Pancreas (tissue), 10 donors: ENCODE measurements at regions not wholly inside any gene's neighbourhood (a gene's known extent, or its start where the extent isn't known, plus 50 kb on each side); places are given as distances from the start of the nearest gene placed in this dataset.

Source experiments
- ATAC-seq, 4 donors: fragments of 200-7000 bp; cut with Tn5 transposase; one replicate each; pipeline versions ENCODE4 v1.8.0 to v1.9.1; 2020; ENCODE audit warnings: mild to moderate bottlenecking in 4 of 4, moderate library complexity in 4 of 4
- DNase-seq, 6 donors: peaks; one replicate each; pipeline ENCODE4 v3.0.0-alpha.2; 2020
- FAIRE-seq: peaks from 2 replicates; lab custom pipeline; 2012; peaks lifted over from hg19 to GRCh38; lab: Jason Lieb, UNC
- H3K27ac ChIP-seq, 4 donors: fragments of 200-600 bp; sonication (generic); 1 replicate in 3 of 4; 2 replicates in 1 of 4; pipeline versions ENCODE4 v1.5.0 to v1.8.0; 2020
- H3K27me3 ChIP-seq, 4 donors: fragments of 200-600 bp; one replicate each; pipeline ENCODE4 v1.8.0; 2021
- H3K36me3 ChIP-seq, 3 donors: fragments of 200-600 bp; sonication (generic) in 1 of 3; one replicate each; pipeline versions ENCODE4 v1.5.0 to v1.8.0; 2020 to 2021
- H3K4me1 ChIP-seq, 3 donors: fragments of 200-600 bp; one replicate each; pipeline ENCODE4 v1.8.0; 2021
- H3K4me3 ChIP-seq, 4 donors: fragments of 200-600 bp; sonication (generic) in 2 of 4; one replicate each; pipeline versions ENCODE4 v1.5.0 to v1.8.0; 2020 to 2021
- H3K9me3 ChIP-seq, 4 donors: fragments of 200-600 bp; one replicate each; pipeline ENCODE4 v1.8.0; 2021
- WGBS, 2 donors: extraction: QIAGEN DNeasy Blood & Tissue Kit; methylation state at CpG; one replicate each; pipeline ENCODE4 v1.1.7; 2013; 5-methylcytosine and 5-hydroxymethylcytosine counted together
- intact Hi-C, 3 donors: fragments of 100-400 bp; cut with DNase I; formaldehyde crosslinking; loops; one replicate each; pipeline versions ENCODE4 v1.11.1 to v1.14.2; 2022
- TF ChIP-seq, protein P1 (sequence below), 4 donors: fragments of 200-600 bp; sonication (generic) in 3 of 4; IDR thresholded peaks; one replicate each; pipeline versions ENCODE4 v1.5.0 to v1.8.0; 2021; ENCODE audit warnings: antibody characterized with exemption in 4 of 4
- donor health status: healthy with polysubstance abuse.
- donor health status: DM: no; HTN: no; CAD: no; lungs with moderate emphysema.
- donor health status: DM: no; HTN: no; CAD: no.
- donor health status: control.
- donor health status: control.
- donor health status: Bipolar disorder and iron deficiency.
- donor health status: DM: yes; HTN: yes; CAD: no.
- donor health status: DM: no; HTN: no; CAD: no.
- donor health status: DM: no; HTN: no; CAD: no.
- donor health status: DM: yes; HTN: yes; CAD: no.

DNA sequence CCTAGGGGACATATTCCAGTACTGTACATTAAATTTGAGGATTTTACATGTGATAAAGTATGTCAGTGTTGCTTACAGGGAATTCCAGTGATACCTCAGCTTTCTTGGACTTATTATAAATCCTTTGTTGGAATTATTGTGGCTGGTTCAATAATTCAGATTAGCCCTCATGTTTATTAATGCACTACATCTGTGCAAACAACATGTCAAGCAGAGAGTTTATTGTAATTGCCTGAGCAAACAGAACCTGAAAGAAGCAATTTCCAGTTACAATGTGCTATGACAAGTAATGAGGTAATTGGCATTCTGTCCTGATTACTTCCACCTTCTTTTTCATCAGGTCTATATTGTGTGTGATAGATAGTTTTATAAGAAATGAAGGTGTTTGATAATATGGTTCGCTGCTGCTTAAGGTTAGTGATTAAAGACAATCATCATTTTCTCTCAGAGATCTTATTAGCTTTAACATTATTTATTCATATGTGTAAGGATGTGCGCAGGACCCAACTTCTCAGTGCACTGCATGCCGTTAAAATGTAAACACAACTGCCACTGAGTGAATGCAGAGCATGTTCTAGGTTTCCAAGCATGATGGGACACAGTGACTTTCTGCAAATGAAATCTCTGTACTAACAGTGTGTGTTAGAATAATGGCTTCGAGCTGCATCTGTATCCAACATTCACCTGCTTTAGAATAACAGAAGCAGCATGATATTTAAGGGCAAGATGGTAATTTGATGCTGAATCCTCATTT lies 973.7 kb upstream of the POU3F3 start:
- 44 to 63% methylated on average over 4 of the region's 4 CpGs for WGBS, 2 donors
- no peaks in the 10 kb centered on the region for H3K9me3 ChIP-seq
- TF ChIP-seq, protein P1, sequence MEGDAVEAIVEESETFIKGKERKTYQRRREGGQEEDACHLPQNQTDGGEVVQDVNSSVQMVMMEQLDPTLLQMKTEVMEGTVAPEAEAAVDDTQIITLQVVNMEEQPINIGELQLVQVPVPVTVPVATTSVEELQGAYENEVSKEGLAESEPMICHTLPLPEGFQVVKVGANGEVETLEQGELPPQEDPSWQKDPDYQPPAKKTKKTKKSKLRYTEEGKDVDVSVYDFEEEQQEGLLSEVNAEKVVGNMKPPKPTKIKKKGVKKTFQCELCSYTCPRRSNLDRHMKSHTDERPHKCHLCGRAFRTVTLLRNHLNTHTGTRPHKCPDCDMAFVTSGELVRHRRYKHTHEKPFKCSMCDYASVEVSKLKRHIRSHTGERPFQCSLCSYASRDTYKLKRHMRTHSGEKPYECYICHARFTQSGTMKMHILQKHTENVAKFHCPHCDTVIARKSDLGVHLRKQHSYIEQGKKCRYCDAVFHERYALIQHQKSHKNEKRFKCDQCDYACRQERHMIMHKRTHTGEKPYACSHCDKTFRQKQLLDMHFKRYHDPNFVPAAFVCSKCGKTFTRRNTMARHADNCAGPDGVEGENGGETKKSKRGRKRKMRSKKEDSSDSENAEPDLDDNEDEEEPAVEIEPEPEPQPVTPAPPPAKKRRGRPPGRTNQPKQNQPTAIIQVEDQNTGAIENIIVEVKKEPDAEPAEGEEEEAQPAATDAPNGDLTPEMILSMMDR (IDR thresholded peaks at IDR 0.05) = no peak
- H3K4me1 ChIP-seq = no peaks in the 10 kb centered on the region
- intact Hi-C loops = no loop called here
- H3K27ac ChIP-seq = no peak overlapping the region
- FAIRE-seq = no peak
- H3K36me3 ChIP-seq = no peaks in the 10 kb centered on the region
- no peak overlapping the region for H3K4me3 ChIP-seq
- ATAC-seq = no peak
- no peaks in the 10 kb centered on the region for H3K27me3 ChIP-seq
- no peak for DNase-seq

DNA sequence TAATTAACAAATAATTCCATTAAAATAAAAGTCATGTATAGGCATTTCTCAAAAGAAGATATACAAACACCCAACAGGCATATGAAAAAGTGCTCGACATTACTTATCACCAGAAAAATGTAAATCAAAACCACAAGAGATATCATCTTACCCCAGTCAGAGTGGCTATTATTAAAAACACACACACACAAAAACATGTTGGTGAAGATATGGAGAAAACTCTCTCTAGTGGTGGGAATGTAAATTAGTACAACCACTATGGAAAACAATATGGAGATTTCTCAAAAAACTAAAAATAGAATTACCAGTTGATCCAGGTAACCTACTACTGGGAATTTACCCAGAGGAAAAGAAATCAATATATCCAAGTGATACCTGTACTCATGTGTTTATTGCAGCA lies 966.3 kb upstream of the POU3F3 start:
- no peak for DNase-seq
- Histone ChIP-seq H3K27me3 (no peaks in the 10 kb centered on the region), H3K4me1 (no peaks in the 10 kb centered on the region), H3K4me3 (no peak overlapping the region), H3K9me3 (no peaks in the 10 kb centered on the region), H3K27ac (no peak overlapping the region), H3K36me3 (no peaks in the 10 kb centered on the region)
- 45 to 56% methylated on average over 1 of the region's 1 CpG for WGBS, 2 donors
- no peak for ATAC-seq
- intact Hi-C loops = no loop called here
- TF ChIP-seq, protein P1 (IDR thresholded peaks at IDR 0.05) = no peak
- no peak for FAIRE-seq

DNA sequence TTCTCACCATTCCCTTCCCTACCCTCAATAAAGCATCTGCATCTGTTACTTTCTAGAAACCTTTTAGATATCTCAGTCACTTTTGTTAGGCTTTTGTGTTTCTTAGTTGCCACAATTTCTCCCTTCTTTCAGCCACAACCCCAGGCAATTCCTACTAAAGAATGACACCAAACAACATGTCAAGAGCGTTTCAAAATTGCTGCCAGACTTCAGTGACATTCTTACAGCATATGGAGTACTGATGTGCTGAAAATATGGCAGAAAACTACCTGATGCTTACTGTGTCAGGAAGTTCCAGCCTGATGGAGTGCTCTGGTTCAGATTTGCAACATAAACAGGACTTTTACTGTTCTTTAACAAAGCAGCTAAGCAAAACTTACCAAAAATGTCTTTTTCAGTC lies 957.7 kb upstream of the POU3F3 start:
- H3K36me3 ChIP-seq = no peaks in the 10 kb centered on the region
- 34 to 55% methylated on average over 1 of the region's 1 CpG for WGBS, 2 donors
- no peaks in the 10 kb centered on the region for H3K9me3 ChIP-seq
- ATAC-seq (no peak), FAIRE-seq (no peak), DNase-seq (no peak)
- intact Hi-C loops = no loop called here
- no peak overlapping the region for H3K4me3 ChIP-seq
- H3K27ac ChIP-seq = no peak overlapping the region
- H3K4me1 ChIP-seq = no peaks in the 10 kb centered on the region
- TF ChIP-seq, protein P1 (IDR thresholded peaks at IDR 0.05) = no peak
- H3K27me3 ChIP-seq = no peaks in the 10 kb centered on the region

DNA sequence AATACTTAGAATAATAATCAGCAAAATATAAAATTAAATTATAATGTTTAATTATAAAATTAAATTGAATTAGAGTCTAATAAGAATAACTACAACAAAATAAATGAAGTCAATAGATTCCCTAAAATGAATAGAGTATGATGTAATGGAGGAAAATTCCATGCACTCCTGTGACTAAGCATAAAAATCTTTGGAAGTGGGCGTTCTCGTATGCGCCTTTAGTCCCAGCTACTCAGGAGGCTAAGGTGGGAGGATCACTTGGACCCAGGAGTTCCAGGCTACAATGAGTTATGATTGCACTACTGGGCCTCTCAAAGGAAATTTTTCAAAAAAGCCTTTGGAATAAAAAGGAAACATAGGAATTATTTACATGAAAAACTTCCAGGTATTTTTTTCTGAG lies 955.4 kb upstream of the POU3F3 start:
- H3K36me3 ChIP-seq = no peaks in the 10 kb centered on the region
- DNase-seq (no peak), ATAC-seq (no peak), FAIRE-seq (no peak)
- no peak overlapping the region for H3K4me3 ChIP-seq
- 76 to 78% methylated on average over 3 of the region's 3 CpGs for WGBS, 2 donors
- TF ChIP-seq, protein P1 (IDR thresholded peaks at IDR 0.05) = no peak
- intact Hi-C loops = no loop called here
- no peak overlapping the region for H3K27ac ChIP-seq
- no peaks in the 10 kb centered on the region for H3K9me3 ChIP-seq
- no peaks in the 10 kb centered on the region for H3K4me1 ChIP-seq
- no peaks in the 10 kb centered on the region for H3K27me3 ChIP-seq

DNA sequence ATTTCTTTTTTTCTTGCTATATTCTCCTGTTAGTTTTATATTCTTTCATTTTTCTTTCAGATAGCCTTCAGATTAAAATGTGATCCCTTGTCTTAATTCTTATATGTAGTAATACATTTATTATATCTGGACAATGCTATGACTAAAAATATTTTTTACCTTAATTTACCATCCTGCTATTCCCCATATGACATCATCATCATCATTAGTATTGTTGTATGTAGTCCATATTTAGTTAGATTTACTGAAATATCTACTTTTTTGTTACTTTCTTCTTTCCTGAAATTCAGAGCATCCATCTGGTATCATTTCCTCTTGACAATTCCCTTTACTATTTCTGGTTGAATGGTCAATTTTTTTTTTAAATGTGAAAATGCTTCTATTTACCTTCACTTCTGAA lies 951.6 kb upstream of the POU3F3 start:
- no peak for DNase-seq
- intact Hi-C loops = no loop called here
- TF ChIP-seq, protein P1 (IDR thresholded peaks at IDR 0.05) = no peak
- peaks cover 0 to 3% (median 0%) of the 10 kb centered on the region in 4 donors for H3K9me3 ChIP-seq
- FAIRE-seq = no peak
- H3K4me1 ChIP-seq = no peaks in the 10 kb centered on the region
- ATAC-seq = no peak
- H3K27me3 ChIP-seq = no peaks in the 10 kb centered on the region
- H3K27ac ChIP-seq = no peak overlapping the region
- no peaks in the 10 kb centered on the region for H3K36me3 ChIP-seq
- H3K4me3 ChIP-seq = no peak overlapping the region
